Suprapubic skin (tissue), 4 donors: ENCODE measurements at regions not wholly inside any gene's neighbourhood (a gene's known extent, or its start where the extent isn't known, plus 50 kb on each side); places are given as distances from the start of the nearest gene placed in this dataset.

Experiments
- POLR2A ChIP-seq, 2 donors: fragments of 450-650 bp; IDR thresholded peaks; one replicate each; pipeline ENCODE4 v1.6.1; 2017; ENCODE audit warnings: antibody characterized with exemption in 2 of 2, mild to moderate bottlenecking in 2 of 2, moderate library complexity in 2 of 2
- POLR2AphosphoS5 ChIP-seq, 3 donors: sonication (generic); formaldehyde crosslinking; IDR thresholded peaks; one replicate each; pipeline ENCODE4 v1.6.1; 2017; ENCODE audit warnings: antibody characterized with exemption in 3 of 3
- TF ChIP-seq, protein P1 (sequence below), 2 donors: fragments of 200-600 bp in 1 of 2; fragments of 450-650 bp in 1 of 2; sonication (generic) in 1 of 2; IDR thresholded peaks; one replicate each; pipeline ENCODE4 v1.5.1; 2016 to 2019; ENCODE audit warnings: antibody characterized with exemption in 2 of 2, mild to moderate bottlenecking in 1 of 2, moderate library complexity in 1 of 2

GRCh38 chr1:30588311-30589073 lies 134.9 kb downstream of the MATN1 start:
- TF ChIP-seq, protein P1, sequence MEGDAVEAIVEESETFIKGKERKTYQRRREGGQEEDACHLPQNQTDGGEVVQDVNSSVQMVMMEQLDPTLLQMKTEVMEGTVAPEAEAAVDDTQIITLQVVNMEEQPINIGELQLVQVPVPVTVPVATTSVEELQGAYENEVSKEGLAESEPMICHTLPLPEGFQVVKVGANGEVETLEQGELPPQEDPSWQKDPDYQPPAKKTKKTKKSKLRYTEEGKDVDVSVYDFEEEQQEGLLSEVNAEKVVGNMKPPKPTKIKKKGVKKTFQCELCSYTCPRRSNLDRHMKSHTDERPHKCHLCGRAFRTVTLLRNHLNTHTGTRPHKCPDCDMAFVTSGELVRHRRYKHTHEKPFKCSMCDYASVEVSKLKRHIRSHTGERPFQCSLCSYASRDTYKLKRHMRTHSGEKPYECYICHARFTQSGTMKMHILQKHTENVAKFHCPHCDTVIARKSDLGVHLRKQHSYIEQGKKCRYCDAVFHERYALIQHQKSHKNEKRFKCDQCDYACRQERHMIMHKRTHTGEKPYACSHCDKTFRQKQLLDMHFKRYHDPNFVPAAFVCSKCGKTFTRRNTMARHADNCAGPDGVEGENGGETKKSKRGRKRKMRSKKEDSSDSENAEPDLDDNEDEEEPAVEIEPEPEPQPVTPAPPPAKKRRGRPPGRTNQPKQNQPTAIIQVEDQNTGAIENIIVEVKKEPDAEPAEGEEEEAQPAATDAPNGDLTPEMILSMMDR (IDR thresholded peaks at IDR 0.05): no peak
- TF ChIP-seq POLR2A (IDR thresholded peaks at IDR 0.05) (no peak), POLR2AphosphoS5 (IDR thresholded peaks at IDR 0.05) (no peak)
